ENCODE measurements at regions not wholly inside any gene's neighbourhood (a gene's known extent, or its start where the extent isn't known, plus 50 kb on each side); places are given as distances from the start of the nearest gene placed in this dataset.

GRCh38 chr12:4157122-4157521, 116.4 kb upstream of the CCND2 start:
- Histone ChIP-seq H3K4me3 (no peak overlapping the region), H3K36me3 (no peaks in the 10 kb centered on the region), H3K4me1 (ENCODE audit: control insufficient read depth in 1 of 2, low read depth in 2 of 2) (no peaks in the 10 kb centered on the region), H3K9me3 (no peaks in the 10 kb centered on the region), H3K27me3 (replicated peaks; ENCODE audit: insufficient read depth) (no peaks in the 10 kb centered on the region), H3K27ac (no peak overlapping the region)
- TF ChIP-seq CTCF (IDR thresholded peaks at IDR 0.05) = no peak
- ATAC-seq (ENCODE audit: insufficient number of reproducible peaks, low FRiP score, low read depth) (no peak), DNase-seq (ENCODE audit: low spot score) (no peak)

GRCh38 chr12:4156317-4156716, 117.2 kb upstream of the CCND2 start:
- Histone ChIP-seq H3K4me1 (ENCODE audit: control insufficient read depth in 1 of 2, low read depth in 2 of 2) (no peaks in the 10 kb centered on the region), H3K27ac (no peak overlapping the region), H3K9me3 (no peaks in the 10 kb centered on the region), H3K36me3 (no peaks in the 10 kb centered on the region), H3K27me3 (replicated peaks; ENCODE audit: insufficient read depth) (no peaks in the 10 kb centered on the region), H3K4me3 (no peak overlapping the region)
- TF ChIP-seq CTCF (IDR thresholded peaks at IDR 0.05) = no peak
- DNase-seq (ENCODE audit: low spot score) (no peak), ATAC-seq (ENCODE audit: insufficient number of reproducible peaks, low FRiP score, low read depth) (no peak)

GRCh38 chr12:4154672-4155225, 118.8 kb upstream of the CCND2 start:
- no peak for TF ChIP-seq CTCF (IDR thresholded peaks at IDR 0.05)
- DNase-seq (ENCODE audit: low spot score) (no peak), ATAC-seq (ENCODE audit: insufficient number of reproducible peaks, low FRiP score, low read depth) (no peak)

GRCh38 chr12:4153343-4153892, 120.1 kb upstream of the CCND2 start:
- DNase-seq (ENCODE audit: low spot score) (no peak), ATAC-seq (ENCODE audit: insufficient number of reproducible peaks, low FRiP score, low read depth) (no peak)
- H3K36me3 ChIP-seq = no peaks in the 10 kb centered on the region
- H3K4me3 ChIP-seq = no peak overlapping the region
- TF ChIP-seq CTCF (IDR thresholded peaks at IDR 0.05) = no peak
- H3K27ac ChIP-seq = no peak overlapping the region
- H3K27me3 ChIP-seq (replicated peaks; ENCODE audit: insufficient read depth) = no peaks in the 10 kb centered on the region
- H3K4me1 ChIP-seq (ENCODE audit: control insufficient read depth in 1 of 2, low read depth in 2 of 2) = no peaks in the 10 kb centered on the region
- no peaks in the 10 kb centered on the region for H3K9me3 ChIP-seq

More at GRCh38 chr12:4154672-4155225, 118.8 kb upstream of the CCND2 start:
- no peaks in the 10 kb centered on the region for H3K4me1 ChIP-seq (ENCODE audit: control insufficient read depth in 1 of 2, low read depth in 2 of 2)
- no peaks in the 10 kb centered on the region for H3K36me3 ChIP-seq
- no peak overlapping the region for H3K4me3 ChIP-seq
- no peaks in the 10 kb centered on the region for H3K9me3 ChIP-seq
- H3K27me3 ChIP-seq (replicated peaks; ENCODE audit: insufficient read depth) = no peaks in the 10 kb centered on the region
- H3K27ac ChIP-seq = no peak overlapping the region

GRCh38 chr12:4152145-4152795, 121.3 kb upstream of the CCND2 start:
- no peaks in the 10 kb centered on the region for H3K9me3 ChIP-seq
- DNase-seq (ENCODE audit: low spot score) = no peak

More at GRCh38 chr12:4152145-4152795, 121.3 kb upstream of the CCND2 start:
- no peak overlapping the region for H3K4me3 ChIP-seq
- H3K4me1 ChIP-seq (ENCODE audit: control insufficient read depth in 1 of 2, low read depth in 2 of 2) = no peaks in the 10 kb centered on the region
- no peak overlapping the region for H3K27ac ChIP-seq
- H3K36me3 ChIP-seq = no peaks in the 10 kb centered on the region
- no peak for TF ChIP-seq CTCF (IDR thresholded peaks at IDR 0.05)
- ATAC-seq (ENCODE audit: insufficient number of reproducible peaks, low FRiP score, low read depth) = no peak
- no peaks in the 10 kb centered on the region for H3K27me3 ChIP-seq (replicated peaks; ENCODE audit: insufficient read depth)
